NCI-H2081 treated with DMSO at 0.1 percent for 48 hours (cell line): ENCODE measurements at regions not wholly inside any gene's neighbourhood (a gene's known extent, or its start where the extent isn't known, plus 50 kb on each side); places are given as distances from the start of the nearest gene placed in this dataset.

ENCODE experiments used
- DNase-seq: peaks from one replicate; lab custom pipeline; 2025; lab: John Stamatoyannopoulos, UW

GRCh38 chr4:56286763-56287162 lies 100.5 kb downstream of the AASDH start:
- no peak for DNase-seq

- no peak for DNase-seq
Measured at GRCh38 chr4:56283375-56283774, 103.9 kb downstream of the AASDH start.

DNA sequence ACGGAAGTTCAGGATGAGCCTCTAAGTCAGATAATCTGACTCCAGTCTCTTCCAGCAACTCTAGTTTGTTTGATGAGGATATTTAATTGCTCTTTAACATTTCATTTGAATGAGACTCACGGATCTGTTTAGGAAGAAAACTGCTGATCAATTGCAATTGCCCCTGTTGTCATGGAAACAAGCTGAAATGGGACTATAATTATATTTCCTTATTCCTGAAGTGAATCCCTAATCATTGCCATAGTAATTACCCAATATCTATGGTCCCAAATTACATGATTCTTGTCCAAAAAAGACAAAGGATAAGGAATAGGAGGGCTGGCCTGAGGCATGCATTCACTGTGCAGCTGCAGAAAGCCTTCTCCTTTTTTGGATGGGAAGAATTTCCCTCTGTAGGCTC lies 105.3 kb downstream of the AASDH start:
- DNase-seq = no peak

- DNase-seq = no peak
Measured at GRCh38 chr4:56276547-56276946, 110.7 kb downstream of the AASDH start.

DNA sequence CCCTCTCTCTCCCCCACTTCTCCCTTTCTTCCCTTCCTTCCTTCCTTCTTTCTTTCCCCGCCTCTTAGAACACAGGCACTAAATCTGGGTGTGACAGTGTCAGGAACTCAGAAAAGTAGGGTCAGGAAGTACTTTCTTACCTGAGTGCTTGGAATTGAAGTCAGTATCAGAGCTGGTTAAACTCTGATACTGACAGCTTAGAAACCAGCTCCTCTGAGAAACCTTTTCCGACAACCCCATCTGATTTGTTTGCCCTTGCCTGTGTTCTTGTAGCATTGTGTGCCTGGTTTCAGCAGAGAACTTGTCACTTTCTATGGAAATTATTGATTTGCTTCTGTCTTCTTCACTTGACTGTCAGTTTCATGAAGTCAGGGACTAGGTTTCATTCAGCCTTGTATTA lies 113.9 kb downstream of the AASDH start:
- no peak for DNase-seq

DNA sequence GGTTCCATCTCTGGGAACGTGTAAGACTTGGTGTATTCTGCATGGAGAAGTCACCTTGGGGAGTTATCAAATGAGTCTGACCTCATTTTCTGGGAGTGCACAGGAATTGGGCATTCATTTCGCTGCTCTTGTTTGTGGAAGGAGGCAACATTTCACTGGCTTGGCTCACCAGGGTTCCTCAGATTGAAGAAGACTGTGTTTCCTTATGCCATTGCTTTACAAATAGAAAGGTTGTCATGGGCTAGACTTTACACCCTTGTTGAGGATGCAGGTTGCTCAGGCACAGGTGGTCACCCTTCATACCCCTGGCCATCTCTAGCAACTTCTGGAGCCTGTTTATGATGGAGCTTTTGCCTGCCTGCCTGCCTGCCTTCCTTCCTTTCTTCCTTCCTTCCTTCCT lies 114.4 kb downstream of the AASDH start:
- DNase-seq = no peak

GRCh38 chr4:56272003-56272402 lies 115.3 kb downstream of the AASDH start:
- no peak for DNase-seq

- no peak for DNase-seq
Measured at GRCh38 chr4:56271131-56271530, 116.2 kb downstream of the AASDH start.

- DNase-seq = no peak
Measured at GRCh38 chr4:56267558-56267957, 119.7 kb downstream of the AASDH start.

- DNase-seq = no peak
Measured at GRCh38 chr4:56264873-56265272, 122.4 kb downstream of the AASDH start.

- DNase-seq = no peak
Measured at GRCh38 chr4:56261027-56261426, 126.3 kb downstream of the AASDH start.

DNA sequence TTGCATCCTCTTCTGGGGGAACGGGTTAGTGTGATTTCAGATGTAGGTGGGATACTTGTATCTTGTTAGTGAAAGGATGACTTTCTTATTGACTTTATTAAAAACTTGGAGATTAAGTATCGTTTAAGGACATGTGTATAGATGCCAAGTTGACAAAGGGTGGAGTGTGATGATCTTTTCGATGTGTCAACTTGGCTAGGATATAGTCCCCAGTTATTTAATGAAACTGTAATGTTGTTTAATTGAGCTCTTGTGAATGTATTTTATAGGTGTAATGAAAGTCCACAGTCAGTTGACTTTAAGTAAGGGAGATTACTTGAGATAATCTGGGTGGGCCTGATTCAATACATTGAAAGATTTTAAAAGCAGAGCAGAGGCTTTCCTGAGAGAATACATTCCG lies 127.0 kb downstream of the AASDH start:
- no peak for DNase-seq

GRCh38 chr4:56259655-56260054 lies 127.6 kb downstream of the AASDH start:
- no peak for DNase-seq

- no peak for DNase-seq
Measured at GRCh38 chr4:56255820-56256219, 131.5 kb downstream of the AASDH start.

- DNase-seq = no peak
Measured at GRCh38 chr4:56253666-56254305, 133.5 kb downstream of the AASDH start.

GRCh38 chr4:56252561-56253152 lies 134.6 kb downstream of the AASDH start:
- DNase-seq = no peak

DNA sequence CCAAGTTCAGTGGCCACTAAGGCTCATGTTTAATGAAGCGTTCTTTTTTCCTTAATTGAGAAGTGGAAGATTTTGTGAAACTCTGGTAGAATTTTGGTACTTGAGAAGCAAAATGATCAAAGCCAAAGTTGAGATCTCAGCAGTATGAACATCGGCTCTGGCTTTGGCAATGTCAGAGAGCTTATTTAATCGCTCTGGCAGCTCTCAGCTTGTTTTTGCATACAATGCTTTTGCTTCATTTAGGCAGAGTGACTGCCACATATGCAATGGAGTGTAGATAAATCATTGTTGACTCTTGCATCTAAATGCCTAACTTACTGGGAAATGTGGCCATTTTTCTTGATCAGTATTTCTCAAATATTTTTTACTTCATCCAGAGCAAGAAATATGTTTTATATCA lies 135.7 kb downstream of the AASDH start:
- DNase-seq = no peak

GRCh38 chr4:56250776-56251175 lies 136.5 kb downstream of the AASDH start:
- DNase-seq = no peak

DNA sequence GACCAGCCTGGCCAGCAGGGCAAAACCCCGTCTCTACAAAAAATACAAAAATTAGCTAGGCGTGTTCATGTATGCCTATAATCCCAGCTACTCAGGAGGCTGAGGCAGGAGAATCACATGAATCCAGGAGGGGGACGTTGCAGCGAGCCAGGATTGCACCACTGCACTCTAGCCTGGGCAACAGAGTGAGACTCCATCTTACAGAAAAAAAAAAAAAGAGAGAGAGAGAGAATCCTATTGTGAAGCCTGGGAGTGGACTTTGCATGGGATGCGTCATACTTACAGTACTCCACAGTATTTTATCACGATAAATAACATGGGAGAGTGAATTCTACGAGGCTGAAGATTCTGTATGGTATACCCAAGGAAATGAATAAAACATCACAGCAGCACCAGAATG lies 139.6 kb downstream of the AASDH start:
- DNase-seq = no peak

DNA sequence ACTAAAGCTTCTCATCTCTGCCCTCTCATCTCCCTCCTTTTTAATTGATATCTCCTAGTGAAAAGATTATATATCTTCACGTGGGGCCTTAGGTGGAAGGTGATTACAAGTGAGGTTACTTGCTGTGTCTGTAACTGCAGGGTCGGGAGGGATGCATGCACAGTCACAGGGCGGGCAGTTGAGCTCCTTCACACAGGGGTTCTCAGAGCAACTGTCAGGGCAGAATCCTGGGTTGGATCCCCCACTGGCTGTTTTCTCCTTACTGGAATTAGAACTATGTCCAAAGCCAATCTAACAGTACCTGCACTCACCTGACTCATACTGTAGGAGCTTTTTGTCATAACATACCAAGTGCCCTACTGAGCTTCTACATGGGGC lies 141.1 kb downstream of the AASDH start:
- no peak for DNase-seq

GRCh38 chr4:56245547-56246232 lies 141.6 kb downstream of the AASDH start:
- DNase-seq = no peak

GRCh38 chr4:56244681-56245080 lies 142.6 kb downstream of the AASDH start:
- DNase-seq = no peak

DNA sequence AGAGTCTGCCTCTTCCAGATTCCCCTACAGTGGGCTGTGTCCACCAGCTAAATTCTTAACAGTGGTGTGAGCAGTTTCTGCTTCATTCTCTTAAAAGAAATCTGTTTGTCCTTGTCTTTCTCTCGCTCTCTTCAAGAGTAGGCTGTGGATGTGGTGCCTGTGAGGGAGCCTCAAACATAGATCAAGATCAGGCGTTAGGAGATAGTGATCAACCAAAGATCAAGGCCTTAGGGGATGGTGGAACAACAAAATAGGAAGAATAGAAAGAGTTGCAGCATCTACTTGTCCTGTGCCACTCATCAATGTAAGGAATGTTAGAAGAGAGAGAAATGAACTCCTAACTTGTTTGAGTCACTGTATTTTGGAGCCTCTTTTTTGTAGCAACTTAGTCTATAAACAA lies 144.2 kb downstream of the AASDH start:
- no peak for DNase-seq

- no peak for DNase-seq
Measured at GRCh38 chr4:56241500-56241899, 145.8 kb downstream of the AASDH start.
